22Rv1 (cell line): ENCODE measurements at regions not wholly inside any gene's neighbourhood (a gene's known extent, or its start where the extent isn't known, plus 50 kb on each side); places are given as distances from the start of the nearest gene placed in this dataset.
"Not testable (repeated sequence)": the region's sequence is repeated elsewhere in the genome, so short reads cannot be mapped to it uniquely, and the experiment has no call there.

Experiments used
- CTCF ChIP-seq: fragments of 450-650 bp; IDR thresholded peaks from 2 replicates; pipeline ENCODE4 v1.5.1; 2017; ENCODE audit warnings: mild to moderate bottlenecking
- ZFX ChIP-seq: fragments of 450-650 bp; IDR thresholded peaks from 2 replicates; pipeline ENCODE4 v1.6.1; 2017; ENCODE audit warnings: antibody characterized with exemption, borderline replicate concordance

DNA sequence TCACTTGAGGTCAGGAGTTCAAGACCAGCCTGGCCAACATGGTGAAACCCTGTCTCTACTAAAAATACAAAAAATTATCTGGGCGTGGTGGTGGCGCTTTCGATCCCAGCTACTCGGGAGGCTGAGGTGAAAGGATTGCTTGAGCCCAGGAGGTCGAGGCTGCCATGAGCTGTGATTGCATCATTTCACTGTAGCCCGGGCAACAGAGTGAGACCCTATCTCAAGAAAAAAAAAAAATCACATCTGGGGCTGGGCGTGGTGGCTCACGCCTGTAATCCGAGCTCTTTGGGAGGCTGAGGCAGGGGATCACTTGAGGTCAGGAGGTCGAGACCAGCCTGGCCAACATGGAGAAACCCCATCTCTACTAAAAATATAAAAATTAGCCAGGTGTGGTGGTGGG is 187.8 kb downstream of the FAM43A start:
- not testable (repeated sequence) for TF ChIP-seq CTCF, ZFX
